NT2/D1 (cell line): ENCODE measurements at regions not wholly inside any gene's neighbourhood (a gene's known extent, or its start where the extent isn't known, plus 50 kb on each side); places are given as distances from the start of the nearest gene placed in this dataset.

Experiments
- SUZ12 ChIP-seq: IDR thresholded peaks from 2 replicates; pipeline ENCODE4 v1.6.1; 2011; ENCODE audit not compliant: insufficient read length, insufficient read depth; ENCODE audit errors: extremely low read depth
- YY1 ChIP-seq: IDR thresholded peaks from 2 replicates; pipeline ENCODE4 v1.6.1; 2011; ENCODE audit not compliant: insufficient read length, insufficient read depth
- ZNF274 ChIP-seq: IDR thresholded peaks from 2 replicates; pipeline ENCODE4 v1.6.1; 2011; ENCODE audit warnings: mild to moderate bottlenecking, low read depth, low read length

- TF ChIP-seq ZNF274 (no peak), YY1 (no peak), SUZ12 (no peak)
Measured at GRCh38 chr13:97107815-97108529, 113.7 kb upstream of the OXGR1 start.
